NCI-H446 (cell line): ENCODE measurements at regions not wholly inside any gene's neighbourhood (a gene's known extent, or its start where the extent isn't known, plus 50 kb on each side); places are given as distances from the start of the nearest gene placed in this dataset.

Source experiments
- DNase-seq, 2 experiments: peaks; one replicate each; lab custom pipeline; 2025; lab: John Stamatoyannopoulos, UW

GRCh38 chr3:117074826-117075225 lies 365.2 kb downstream of the TUSC7 start:
- peak; percentile 72 to 80 for DNase-seq

GRCh38 chr3:117079997-117080396 lies 370.4 kb downstream of the TUSC7 start:
- no peak for DNase-seq

GRCh38 chr3:117080872-117081271 lies 371.3 kb downstream of the TUSC7 start:
- DNase-seq: no peak

- DNase-seq: no peak
These were observed 374.7 kb downstream of the TUSC7 start for GRCh38 chr3:117084277-117084676.

- DNase-seq: no peak
These were observed 375.2 kb downstream of the TUSC7 start for GRCh38 chr3:117084739-117085270.

GRCh38 chr3:117091676-117092075 lies 382.1 kb downstream of the TUSC7 start:
- no peak for DNase-seq

GRCh38 chr3:117096549-117096948 lies 387.0 kb downstream of the TUSC7 start:
- DNase-seq: no peak

- no peak for DNase-seq
These were observed 387.8 kb downstream of the TUSC7 start for GRCh38 chr3:117097351-117097750.

GRCh38 chr3:117101697-117102096 lies 392.1 kb downstream of the TUSC7 start:
- DNase-seq: no peak

- DNase-seq: no peak
These were observed 392.8 kb downstream of the TUSC7 start for GRCh38 chr3:117102426-117102825.

- DNase-seq: peak in 1 of 2 experiments; percentile 64
These were observed 394.1 kb downstream of the TUSC7 start for GRCh38 chr3:117103675-117104074.

- DNase-seq: no peak
These were observed 394.8 kb downstream of the TUSC7 start for GRCh38 chr3:117104381-117104780.

- DNase-seq: no peak
These were observed 395.2 kb downstream of the TUSC7 start for GRCh38 chr3:117104792-117105191.

GRCh38 chr3:117105686-117106085 lies 396.1 kb downstream of the TUSC7 start:
- DNase-seq: no peak

GRCh38 chr3:117106396-117106795 lies 396.8 kb downstream of the TUSC7 start:
- DNase-seq: no peak

GRCh38 chr3:117107946-117108345 lies 398.4 kb downstream of the TUSC7 start:
- no peak for DNase-seq

GRCh38 chr3:117109178-117109577 lies 399.6 kb downstream of the TUSC7 start:
- no peak for DNase-seq

GRCh38 chr3:117114517-117115265 lies 405.1 kb downstream of the TUSC7 start:
- DNase-seq: no peak

GRCh38 chr3:117117188-117117936 lies 407.8 kb downstream of the TUSC7 start:
- DNase-seq: no peak

- DNase-seq: peak in 1 of 2 experiments; percentile 44
These were observed 409.0 kb downstream of the TUSC7 start for GRCh38 chr3:117118604-117119003.

- no peak for DNase-seq
These were observed 410.4 kb downstream of the TUSC7 start for GRCh38 chr3:117120014-117120413.

GRCh38 chr3:117122609-117123008 lies 413.0 kb downstream of the TUSC7 start:
- no peak for DNase-seq

GRCh38 chr3:117126460-117126859 lies 416.9 kb downstream of the TUSC7 start:
- DNase-seq: no peak
